ENCODE measurements at regions not wholly inside any gene's neighbourhood (a gene's known extent, or its start where the extent isn't known, plus 50 kb on each side); places are given as distances from the start of the nearest gene placed in this dataset.

DNA sequence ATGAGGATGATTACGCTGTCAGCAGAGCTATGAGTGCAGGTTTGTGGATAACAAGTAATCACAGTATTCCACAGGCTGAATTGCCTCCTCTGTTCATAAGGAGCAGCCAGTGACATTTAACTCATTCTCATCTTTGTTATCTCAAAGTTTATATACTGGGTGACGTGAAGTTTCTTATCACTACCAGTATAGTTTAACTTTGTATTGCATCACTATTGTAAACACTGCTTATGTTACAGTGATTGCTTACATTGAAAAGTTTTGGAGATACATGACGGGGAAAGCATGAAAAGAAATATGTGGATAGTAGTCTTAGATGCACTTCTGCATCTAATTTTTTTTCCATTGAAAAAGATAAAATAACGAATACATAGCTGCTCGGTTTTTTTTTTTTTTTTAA, 429.7 kb downstream of the VGLL3 start:
- TF ChIP-seq, protein P1, sequence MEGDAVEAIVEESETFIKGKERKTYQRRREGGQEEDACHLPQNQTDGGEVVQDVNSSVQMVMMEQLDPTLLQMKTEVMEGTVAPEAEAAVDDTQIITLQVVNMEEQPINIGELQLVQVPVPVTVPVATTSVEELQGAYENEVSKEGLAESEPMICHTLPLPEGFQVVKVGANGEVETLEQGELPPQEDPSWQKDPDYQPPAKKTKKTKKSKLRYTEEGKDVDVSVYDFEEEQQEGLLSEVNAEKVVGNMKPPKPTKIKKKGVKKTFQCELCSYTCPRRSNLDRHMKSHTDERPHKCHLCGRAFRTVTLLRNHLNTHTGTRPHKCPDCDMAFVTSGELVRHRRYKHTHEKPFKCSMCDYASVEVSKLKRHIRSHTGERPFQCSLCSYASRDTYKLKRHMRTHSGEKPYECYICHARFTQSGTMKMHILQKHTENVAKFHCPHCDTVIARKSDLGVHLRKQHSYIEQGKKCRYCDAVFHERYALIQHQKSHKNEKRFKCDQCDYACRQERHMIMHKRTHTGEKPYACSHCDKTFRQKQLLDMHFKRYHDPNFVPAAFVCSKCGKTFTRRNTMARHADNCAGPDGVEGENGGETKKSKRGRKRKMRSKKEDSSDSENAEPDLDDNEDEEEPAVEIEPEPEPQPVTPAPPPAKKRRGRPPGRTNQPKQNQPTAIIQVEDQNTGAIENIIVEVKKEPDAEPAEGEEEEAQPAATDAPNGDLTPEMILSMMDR (IDR thresholded peaks at IDR 0.05), result no peak
- TF ChIP-seq POLR2AphosphoS5 (IDR thresholded peaks at IDR 0.05), result no peak
- TF ChIP-seq POLR2A (IDR thresholded peaks at IDR 0.05), result no peak
